Thyroid gland (tissue), 4 donors: ENCODE measurements at regions not wholly inside any gene's neighbourhood (a gene's known extent, or its start where the extent isn't known, plus 50 kb on each side); places are given as distances from the start of the nearest gene placed in this dataset.
"Not testable (repeated sequence)": the region's sequence is repeated elsewhere in the genome, so short reads cannot be mapped to it uniquely, and the experiment has no call there.

Experiments
- POLR2A ChIP-seq, 2 donors: fragments of 450-650 bp; IDR thresholded peaks; one replicate each; pipeline ENCODE4 v1.6.1; 2017; ENCODE audit warnings: antibody characterized with exemption in 2 of 2, mild to moderate bottlenecking in 2 of 2, moderate library complexity in 1 of 2
- TF ChIP-seq, protein P1 (sequence below), 6 experiments: fragments of 200-600 bp in 3 of 6; fragments of 450-650 bp in 3 of 6; sonication (generic) in 3 of 6; IDR thresholded peaks; one replicate each; pipeline ENCODE4 v1.5.1; 2016 to 2019; ENCODE audit warnings: antibody characterized with exemption in 6 of 6, mild to moderate bottlenecking in 2 of 6, inconsistent platforms in 1 of 6, moderate library complexity in 1 of 6

DNA sequence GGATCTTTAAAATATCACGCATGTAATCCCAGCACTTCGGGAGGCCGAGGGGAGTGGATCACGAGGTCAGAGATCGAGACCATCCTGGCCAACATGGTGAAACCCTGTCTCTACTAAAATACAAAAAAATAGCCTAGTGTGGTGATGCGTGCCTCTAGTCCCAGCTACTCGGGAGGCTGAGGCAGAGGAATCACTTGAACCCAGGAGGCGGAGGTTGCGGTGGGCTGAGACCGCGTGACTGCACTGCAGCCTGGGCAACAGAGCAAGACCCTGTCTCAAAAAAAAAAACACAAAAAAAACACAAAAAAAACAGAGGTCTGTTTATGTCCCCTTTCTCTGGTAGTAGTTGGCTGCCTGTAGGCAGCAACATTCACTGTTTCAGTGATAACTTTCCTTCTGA, 404.3 kb downstream of the CD83 start:
- TF ChIP-seq, protein P1, sequence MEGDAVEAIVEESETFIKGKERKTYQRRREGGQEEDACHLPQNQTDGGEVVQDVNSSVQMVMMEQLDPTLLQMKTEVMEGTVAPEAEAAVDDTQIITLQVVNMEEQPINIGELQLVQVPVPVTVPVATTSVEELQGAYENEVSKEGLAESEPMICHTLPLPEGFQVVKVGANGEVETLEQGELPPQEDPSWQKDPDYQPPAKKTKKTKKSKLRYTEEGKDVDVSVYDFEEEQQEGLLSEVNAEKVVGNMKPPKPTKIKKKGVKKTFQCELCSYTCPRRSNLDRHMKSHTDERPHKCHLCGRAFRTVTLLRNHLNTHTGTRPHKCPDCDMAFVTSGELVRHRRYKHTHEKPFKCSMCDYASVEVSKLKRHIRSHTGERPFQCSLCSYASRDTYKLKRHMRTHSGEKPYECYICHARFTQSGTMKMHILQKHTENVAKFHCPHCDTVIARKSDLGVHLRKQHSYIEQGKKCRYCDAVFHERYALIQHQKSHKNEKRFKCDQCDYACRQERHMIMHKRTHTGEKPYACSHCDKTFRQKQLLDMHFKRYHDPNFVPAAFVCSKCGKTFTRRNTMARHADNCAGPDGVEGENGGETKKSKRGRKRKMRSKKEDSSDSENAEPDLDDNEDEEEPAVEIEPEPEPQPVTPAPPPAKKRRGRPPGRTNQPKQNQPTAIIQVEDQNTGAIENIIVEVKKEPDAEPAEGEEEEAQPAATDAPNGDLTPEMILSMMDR (IDR thresholded peaks at IDR 0.05) = not testable (repeated sequence)
- TF ChIP-seq POLR2A (IDR thresholded peaks at IDR 0.05) = not testable (repeated sequence)
